A673 (cell line): ENCODE measurements at regions not wholly inside any gene's neighbourhood (a gene's known extent, or its start where the extent isn't known, plus 50 kb on each side); places are given as distances from the start of the nearest gene placed in this dataset.
"Not testable (repeated sequence)": the region's sequence is repeated elsewhere in the genome, so short reads cannot be mapped to it uniquely, and the experiment has no call there.

Experiments
- CTCF ChIP-seq: fragments of 300-800, 200-600 bp; sonication (generic); conservative IDR thresholded peaks from 2 replicates; pipeline ENCODE4 v1.5.1; 2017; ENCODE audit warnings: low read depth, mild to moderate bottlenecking, antibody characterized with exemption, low read length, moderate library complexity, mixed read lengths
- EZH2 ChIP-seq: fragments of 200-600 bp; sonication (generic); IDR thresholded peaks from 2 replicates; pipeline ENCODE4 v1.6.1; 2017; ENCODE audit warnings: borderline replicate concordance, low read depth, mild to moderate bottlenecking, mixed read lengths, antibody characterized with exemption, low read length; ENCODE audit not compliant: poor library complexity, severe bottlenecking

GRCh38 chr2:184407041-184407630, 191.2 kb upstream of the ZNF804A start:
- not testable (repeated sequence) for TF ChIP-seq CTCF, EZH2
